ENCODE measurements at regions not wholly inside any gene's neighbourhood (a gene's known extent, or its start where the extent isn't known, plus 50 kb on each side); places are given as distances from the start of the nearest gene placed in this dataset.

DNA sequence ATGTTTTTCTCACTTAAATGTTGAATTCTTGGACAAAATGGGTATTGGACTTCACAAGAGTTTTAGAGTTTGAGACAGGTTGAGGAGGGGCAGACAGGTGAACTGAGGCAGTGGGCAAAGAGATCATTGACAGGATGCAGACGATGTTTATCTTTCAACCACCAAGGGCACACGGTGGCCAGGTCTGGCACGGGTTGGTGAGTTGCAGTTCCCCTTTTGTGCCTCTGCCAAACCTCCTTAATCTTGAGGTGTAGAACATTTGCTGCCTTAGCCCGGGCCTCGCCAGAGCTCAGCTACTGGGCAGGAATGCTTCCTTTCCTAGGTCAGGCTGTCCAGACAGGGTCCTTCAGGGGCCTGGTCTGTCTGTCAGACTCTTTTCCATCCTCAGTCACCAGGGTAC is 567.4 kb upstream of the SOX9 start:
- no peaks in the 10 kb centered on the region for H3K9me3 ChIP-seq
- H3K27ac ChIP-seq = no peak overlapping the region
- TF ChIP-seq CTCF (IDR thresholded peaks at IDR 0.05) (no peak), POLR2A (IDR thresholded peaks at IDR 0.05) (no peak)
- DNase-seq = no peak
- H3K4me3 ChIP-seq = no peak overlapping the region
- no peaks in the 10 kb centered on the region for H3K27me3 ChIP-seq
- H3K36me3 ChIP-seq = no peaks in the 10 kb centered on the region
- H3K4me1 ChIP-seq = no peaks in the 10 kb centered on the region

GRCh38 chr17:71558901-71559300 is 561.9 kb upstream of the SOX9 start:
- no peaks in the 10 kb centered on the region for H3K9me3 ChIP-seq

GRCh38 chr17:71572343-71572742 is 548.5 kb upstream of the SOX9 start:
- Histone ChIP-seq H3K27ac (no peak overlapping the region), H3K4me1 (no peaks in the 10 kb centered on the region), H3K4me3 (no peak overlapping the region), H3K9me3 (no peaks in the 10 kb centered on the region), H3K36me3 (no peaks in the 10 kb centered on the region), H3K27me3 (no peaks in the 10 kb centered on the region)
- no peak for DNase-seq
- TF ChIP-seq POLR2A (IDR thresholded peaks at IDR 0.05) = no peak
- no peak for TF ChIP-seq CTCF (IDR thresholded peaks at IDR 0.05)

More at GRCh38 chr17:71558901-71559300, 561.9 kb upstream of the SOX9 start:
- Histone ChIP-seq H3K27ac (no peak overlapping the region), H3K4me1 (no peaks in the 10 kb centered on the region), H3K36me3 (no peaks in the 10 kb centered on the region), H3K4me3 (no peak overlapping the region), H3K27me3 (no peaks in the 10 kb centered on the region)
- TF ChIP-seq CTCF (IDR thresholded peaks at IDR 0.05) (no peak), POLR2A (IDR thresholded peaks at IDR 0.05) (no peak)
- DNase-seq = no peak

DNA sequence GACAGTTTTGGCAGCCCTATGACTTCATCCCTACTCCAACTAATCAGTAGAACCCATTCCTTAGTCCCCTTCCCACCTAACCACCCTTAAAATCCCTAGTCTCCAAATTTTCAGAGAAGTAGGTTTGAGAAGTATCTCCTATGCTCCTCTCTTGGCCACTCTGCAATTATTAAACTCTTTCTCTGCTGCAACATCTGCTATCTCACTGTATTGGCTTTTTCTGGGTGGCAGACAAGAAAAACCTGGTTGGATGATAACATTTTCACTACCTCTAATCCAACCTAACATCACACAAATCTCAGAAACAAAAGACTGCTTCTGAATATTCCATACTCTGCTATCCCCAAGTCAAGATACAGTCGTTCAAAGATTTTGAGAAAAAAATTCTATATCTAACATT is 542.4 kb upstream of the SOX9 start:
- no peak for DNase-seq
- TF ChIP-seq POLR2A (IDR thresholded peaks at IDR 0.05) (no peak), CTCF (IDR thresholded peaks at IDR 0.05) (no peak)
- H3K27ac ChIP-seq = no peak overlapping the region
- H3K36me3 ChIP-seq = no peaks in the 10 kb centered on the region
- no peaks in the 10 kb centered on the region for H3K27me3 ChIP-seq
- no peaks in the 10 kb centered on the region for H3K4me1 ChIP-seq
- no peaks in the 10 kb centered on the region for H3K9me3 ChIP-seq
- no peak overlapping the region for H3K4me3 ChIP-seq

- no peak for TF ChIP-seq POLR2A (IDR thresholded peaks at IDR 0.05)
- no peak for TF ChIP-seq CTCF (IDR thresholded peaks at IDR 0.05)
- no peaks in the 10 kb centered on the region for H3K36me3 ChIP-seq
- H3K27me3 ChIP-seq = no peaks in the 10 kb centered on the region
- H3K9me3 ChIP-seq = no peaks in the 10 kb centered on the region
- H3K4me1 ChIP-seq = no peaks in the 10 kb centered on the region
- no peak for DNase-seq
- no peak overlapping the region for H3K4me3 ChIP-seq
- no peak overlapping the region for H3K27ac ChIP-seq
Observed at GRCh38 chr17:71580220-71580619, 540.6 kb upstream of the SOX9 start.

DNA sequence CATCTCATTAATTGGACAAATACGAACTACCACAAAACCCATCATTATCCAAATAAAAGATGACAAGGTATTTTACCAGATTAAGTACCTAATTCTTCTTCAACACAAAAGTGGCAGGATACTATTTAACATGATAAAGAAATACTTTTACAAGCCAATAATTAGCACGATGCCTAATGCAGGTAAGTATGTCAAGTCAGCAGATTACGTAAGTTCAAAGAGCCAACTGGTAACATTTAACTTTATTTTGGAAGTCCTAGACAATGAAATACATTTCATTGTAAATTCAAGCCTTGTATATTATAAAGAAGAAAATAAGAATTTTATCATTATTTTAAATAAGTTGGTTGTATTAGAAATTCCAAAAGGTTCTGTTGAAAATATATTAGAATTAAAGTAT is 535.3 kb upstream of the SOX9 start:
- no peaks in the 10 kb centered on the region for H3K27me3 ChIP-seq
- no peak for DNase-seq
- H3K9me3 ChIP-seq = no peaks in the 10 kb centered on the region
- no peaks in the 10 kb centered on the region for H3K36me3 ChIP-seq
- no peaks in the 10 kb centered on the region for H3K4me1 ChIP-seq
- H3K4me3 ChIP-seq = no peak overlapping the region
- H3K27ac ChIP-seq = no peak overlapping the region
- TF ChIP-seq POLR2A (IDR thresholded peaks at IDR 0.05) (no peak), CTCF (IDR thresholded peaks at IDR 0.05) (no peak)

Measured in Peyer's patch (tissue), 4 donors.